ENCODE measurements at regions not wholly inside any gene's neighbourhood (a gene's known extent, or its start where the extent isn't known, plus 50 kb on each side); places are given as distances from the start of the nearest gene placed in this dataset.

DNA sequence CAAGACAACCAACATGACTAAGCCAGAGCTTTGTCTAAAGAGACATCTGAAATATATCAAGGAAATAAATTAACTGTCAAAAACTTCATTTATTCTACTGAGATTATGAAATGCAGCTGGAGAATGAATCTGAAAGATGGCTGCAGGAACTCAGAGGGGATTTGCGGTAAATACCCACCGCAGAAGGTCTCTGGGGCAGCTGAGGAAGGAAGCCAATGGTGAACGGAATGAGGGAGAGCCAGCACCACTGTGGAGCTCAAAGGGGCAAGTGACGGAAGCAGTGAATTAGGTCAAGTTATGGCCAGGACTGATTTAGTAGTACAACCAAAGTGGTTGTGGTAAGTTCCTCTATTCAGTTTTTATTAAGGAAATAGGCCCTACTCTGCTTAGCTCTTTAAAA, 215.3 kb upstream of the GLI3 start:
- 96 to 100% methylated on average over 3 to 4 of the region's 4 CpGs for WGBS, 2 experiments (ENCODE audit: insufficient coverage in 1 of 2, insufficient read length in 1 of 2)
- Mint-ChIP-seq H3K27me3 (ENCODE audit: insufficient read depth) (peaks cover 14% of the 10 kb centered on the region), H3K36me3 (ENCODE audit: low read depth) (no peaks in the 10 kb centered on the region), H3K4me1 (no peaks in the 10 kb centered on the region), H3K9me3 (no peaks in the 10 kb centered on the region), H3K27ac (no peak overlapping the region), H3K4me3 (no peak overlapping the region)
- DNase-seq, result no peak
- no peaks in the 10 kb centered on the region for H3K36me3 ChIP-seq (ENCODE audit: control insufficient read depth, insufficient read depth, low read length)
- no peak overlapping the region for H3K9ac ChIP-seq (ENCODE audit: extremely low read depth, low read length, poor library complexity, severe bottlenecking)
- peaks cover 3% of the 10 kb centered on the region for H3K4me1 ChIP-seq (ENCODE audit: control insufficient read depth, insufficient read depth, low read length)
- TF ChIP-seq CTCF (conservative IDR thresholded peaks at IDR 0.05), result no peak
- H3K4me3 ChIP-seq (ENCODE audit: low read length), result no peak overlapping the region
- peaks cover 10% of the 10 kb centered on the region for H3K9me3 ChIP-seq (ENCODE audit: control insufficient read depth, low read length)
- peaks cover 24% of the 10 kb centered on the region for H3K27me3 ChIP-seq (ENCODE audit: control insufficient read depth, insufficient read depth, low read length, poor library complexity, severe bottlenecking)
- H3K27ac ChIP-seq (ENCODE audit: low read depth, low read length), result no peak overlapping the region

- Mint-ChIP-seq H3K27me3 (ENCODE audit: insufficient read depth) (peaks cover 18% of the 10 kb centered on the region), H3K4me3 (no peak overlapping the region), H3K4me1 (no peaks in the 10 kb centered on the region), H3K36me3 (ENCODE audit: low read depth) (no peaks in the 10 kb centered on the region), H3K9me3 (no peaks in the 10 kb centered on the region), H3K27ac (no peak overlapping the region)
- H3K4me3 ChIP-seq (ENCODE audit: low read length), result no peak overlapping the region
- no peak overlapping the region for H3K27ac ChIP-seq (ENCODE audit: low read depth, low read length)
- H3K36me3 ChIP-seq (ENCODE audit: control insufficient read depth, insufficient read depth, low read length), result no peaks in the 10 kb centered on the region
- no peak overlapping the region for H3K9ac ChIP-seq (ENCODE audit: extremely low read depth, low read length, poor library complexity, severe bottlenecking)
- H3K27me3 ChIP-seq (ENCODE audit: control insufficient read depth, insufficient read depth, low read length, poor library complexity, severe bottlenecking), result peaks cover 28% of the 10 kb centered on the region
- 95% methylated on average over 5 of the region's 5 CpGs for WGBS, 2 experiments (ENCODE audit: insufficient coverage in 1 of 2, insufficient read length in 1 of 2)
- peaks cover 3% of the 10 kb centered on the region for H3K4me1 ChIP-seq (ENCODE audit: control insufficient read depth, insufficient read depth, low read length)
- no peak for DNase-seq
- H3K9me3 ChIP-seq (ENCODE audit: control insufficient read depth, low read length), result peaks cover 10% of the 10 kb centered on the region
- no peak for TF ChIP-seq CTCF (conservative IDR thresholded peaks at IDR 0.05)
Observed at GRCh38 chr7:42449431-42449830, 212.4 kb upstream of the GLI3 start.

DNA sequence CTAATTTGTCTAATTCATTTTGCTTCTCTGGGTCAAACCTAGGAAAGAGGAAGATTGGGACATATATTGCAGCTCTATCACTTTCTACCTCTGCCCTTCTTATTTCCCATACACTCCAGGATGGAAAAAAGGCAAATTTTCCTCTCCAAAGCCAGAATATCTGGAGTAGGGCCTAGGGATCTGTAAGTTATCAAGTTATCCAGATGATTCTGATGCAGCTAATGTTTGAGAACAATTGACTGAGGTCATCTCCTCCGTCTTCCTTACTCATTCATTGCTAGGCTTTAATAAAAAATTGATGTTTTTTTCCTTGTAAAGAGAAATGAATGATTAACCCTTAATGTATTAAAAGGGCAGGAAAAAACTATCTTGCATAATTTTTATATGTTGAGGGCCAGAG, 211.9 kb upstream of the GLI3 start:
- Mint-ChIP-seq H3K27ac (no peak overlapping the region), H3K4me1 (no peaks in the 10 kb centered on the region)

More for the DNA sequence above, 211.9 kb upstream of the GLI3 start:
- no peaks in the 10 kb centered on the region for H3K9me3 Mint-ChIP-seq
- TF ChIP-seq CTCF (conservative IDR thresholded peaks at IDR 0.05), result no peak
- no peaks in the 10 kb centered on the region for H3K36me3 Mint-ChIP-seq (ENCODE audit: low read depth)
- no peak overlapping the region for H3K4me3 Mint-ChIP-seq
- H3K27ac ChIP-seq (ENCODE audit: low read depth, low read length), result no peak overlapping the region
- WGBS, 2 experiments (ENCODE audit: insufficient coverage in 1 of 2, insufficient read length in 1 of 2), result 83% methylated on average over 1 of the region's 1 CpG; no CpG with 5 or more reads in 1 of the 2 experiments
- H3K27me3 Mint-ChIP-seq (ENCODE audit: insufficient read depth), result peaks cover 15% of the 10 kb centered on the region
- H3K4me1 ChIP-seq (ENCODE audit: control insufficient read depth, insufficient read depth, low read length), result peaks cover 3% of the 10 kb centered on the region
- H3K4me3 ChIP-seq (ENCODE audit: low read length), result no peak overlapping the region
- H3K36me3 ChIP-seq (ENCODE audit: control insufficient read depth, insufficient read depth, low read length), result no peaks in the 10 kb centered on the region
- no peak for DNase-seq
- H3K9me3 ChIP-seq (ENCODE audit: control insufficient read depth, low read length), result peaks cover 10% of the 10 kb centered on the region
- H3K27me3 ChIP-seq (ENCODE audit: control insufficient read depth, insufficient read depth, low read length, poor library complexity, severe bottlenecking), result peaks cover 28% of the 10 kb centered on the region
- H3K9ac ChIP-seq (ENCODE audit: extremely low read depth, low read length, poor library complexity, severe bottlenecking), result no peak overlapping the region

Measured in endodermal cell (in vitro differentiated cells).